Prostate gland (tissue), 2 donors: ENCODE measurements at regions not wholly inside any gene's neighbourhood (a gene's known extent, or its start where the extent isn't known, plus 50 kb on each side); places are given as distances from the start of the nearest gene placed in this dataset.

Experiments used
- DNase-seq: peaks from one replicate; pipeline ENCODE4 v3.0.0-alpha.2; 2019; ENCODE audit warnings: low spot score
- H3K27ac ChIP-seq, 2 donors: fragments of 200-600 bp; sonication (generic); 2 replicates each; pipeline ENCODE4 v1.5.1; 2017 to 2019
- H3K27me3 ChIP-seq: fragments of 200-600 bp; sonication (generic); replicated peaks from 2 replicates; pipeline ENCODE4 v1.5.1; 2019; ENCODE audit not compliant: insufficient read depth
- H3K36me3 ChIP-seq, 2 donors: fragments of 200-600 bp; sonication (generic); 1 replicate in 1 of 2; 2 replicates in 1 of 2; pipeline versions ENCODE4 v1.5.1 to v1.8.1; 2017 to 2019
- H3K4me1 ChIP-seq: fragments of 200-600 bp; sonication (generic); replicated peaks from 2 replicates; pipeline ENCODE4 v1.5.1; 2019
- H3K4me3 ChIP-seq, 2 donors: fragments of 200-600 bp; sonication (generic); 2 replicates each; pipeline ENCODE4 v1.5.1; 2017 to 2019
- H3K9me3 ChIP-seq: fragments of 200-600 bp; sonication (generic); 2 replicates; pipeline ENCODE4 v1.5.1; 2017
- CTCF ChIP-seq, 4 experiments: fragments of 200-600 bp in 2 of 4; fragments of 450-650 bp in 2 of 4; sonication (generic) in 2 of 4; IDR thresholded peaks; 1 replicate in 3 of 4; 2 replicates in 1 of 4; pipeline ENCODE4 v1.5.1; 2016 to 2019; ENCODE audit warnings: antibody characterized with exemption in 4 of 4, mild to moderate bottlenecking in 2 of 4, moderate library complexity in 2 of 4
- POLR2A ChIP-seq: fragments of 450-650 bp; IDR thresholded peaks from one replicate; pipeline ENCODE4 v1.6.1; 2016; ENCODE audit warnings: antibody characterized with exemption, mild to moderate bottlenecking
- POLR2AphosphoS5 ChIP-seq: sonication (generic); formaldehyde crosslinking; IDR thresholded peaks from one replicate; pipeline ENCODE4 v1.6.1; 2017; ENCODE audit warnings: antibody characterized with exemption
- WGBS: methylation state at CpG from one replicate; pipeline ENCODE4 v1.1.5; 2018; 5-methylcytosine and 5-hydroxymethylcytosine counted together
- intact Hi-C: fragments of 100-400 bp; cut with DNase I; formaldehyde crosslinking; loops from one replicate; pipeline ENCODE4 v1.14.2; 2022

- WGBS, result 96% methylated on average over 6 of the region's 6 CpGs
- Histone ChIP-seq H3K27me3 (no peaks in the 10 kb centered on the region), H3K36me3 (no peaks in the 10 kb centered on the region), H3K27ac (no peak overlapping the region), H3K4me1 (no peaks in the 10 kb centered on the region), H3K9me3 (no peaks in the 10 kb centered on the region), H3K4me3 (no peak overlapping the region)
- intact Hi-C loops, result no loop called here
- TF ChIP-seq CTCF (IDR thresholded peaks at IDR 0.05) (no peak), POLR2AphosphoS5 (no peak), POLR2A (no peak)
- no peak for DNase-seq
These were observed 217.5 kb upstream of the TAS2R1 start for GRCh38 chr5:9847631-9848030.

GRCh38 chr5:9845185-9845584 is 215.0 kb upstream of the TAS2R1 start:
- WGBS, result 37% methylated on average over 2 of the region's 2 CpGs
- intact Hi-C loops, result no loop called here
- no peaks in the 10 kb centered on the region for H3K4me1 ChIP-seq
- no peak for TF ChIP-seq CTCF (IDR thresholded peaks at IDR 0.05)
- no peak for TF ChIP-seq POLR2A
- no peak for TF ChIP-seq POLR2AphosphoS5
- no peak overlapping the region for H3K4me3 ChIP-seq
- no peaks in the 10 kb centered on the region for H3K9me3 ChIP-seq
- no peaks in the 10 kb centered on the region for H3K36me3 ChIP-seq
- DNase-seq, result no peak
- H3K27me3 ChIP-seq, result no peaks in the 10 kb centered on the region
- H3K27ac ChIP-seq, result no peak overlapping the region

- TF ChIP-seq POLR2AphosphoS5 (no peak), POLR2A (no peak), CTCF (IDR thresholded peaks at IDR 0.05) (no peak)
- no peaks in the 10 kb centered on the region for H3K36me3 ChIP-seq
These were observed 211.5 kb upstream of the TAS2R1 start for GRCh38 chr5:9841516-9842170.

GRCh38 chr5:9838916-9839315 is 208.8 kb upstream of the TAS2R1 start:
- H3K27ac ChIP-seq, result no peak overlapping the region
- no peaks in the 10 kb centered on the region for H3K27me3 ChIP-seq
- WGBS, result 66% methylated on average over 7 of the region's 7 CpGs
- H3K9me3 ChIP-seq, result no peaks in the 10 kb centered on the region
- no peak overlapping the region for H3K4me3 ChIP-seq
- no peak for DNase-seq
- TF ChIP-seq POLR2A, result no peak
- intact Hi-C loops, result no loop called here
- no peaks in the 10 kb centered on the region for H3K4me1 ChIP-seq
- H3K36me3 ChIP-seq, result no peaks in the 10 kb centered on the region

More at GRCh38 chr5:9841516-9842170, 211.5 kb upstream of the TAS2R1 start:
- H3K9me3 ChIP-seq, result no peaks in the 10 kb centered on the region
- H3K27ac ChIP-seq, result no peak overlapping the region
- H3K4me1 ChIP-seq, result no peaks in the 10 kb centered on the region
- no peak for DNase-seq
- intact Hi-C loops, result no loop called here
- no peak overlapping the region for H3K4me3 ChIP-seq
- 85% methylated on average over 2 of the region's 2 CpGs for WGBS
- H3K27me3 ChIP-seq, result no peaks in the 10 kb centered on the region

GRCh38 chr5:9834871-9835770 is 205.0 kb upstream of the TAS2R1 start:
- H3K27me3 ChIP-seq, result no peaks in the 10 kb centered on the region
- intact Hi-C loops, result no loop called here
- no peak overlapping the region for H3K4me3 ChIP-seq
- no peak overlapping the region for H3K27ac ChIP-seq
- no peaks in the 10 kb centered on the region for H3K36me3 ChIP-seq
- no peak for DNase-seq
- TF ChIP-seq POLR2AphosphoS5 (no peak), CTCF (IDR thresholded peaks at IDR 0.05) (no peak), POLR2A (no peak)
- no peaks in the 10 kb centered on the region for H3K4me1 ChIP-seq
- WGBS, result 46% methylated on average over 9 of the region's 9 CpGs
- no peaks in the 10 kb centered on the region for H3K9me3 ChIP-seq
